GM23248 (cell line): ENCODE measurements at regions not wholly inside any gene's neighbourhood (a gene's known extent, or its start where the extent isn't known, plus 50 kb on each side); places are given as distances from the start of the nearest gene placed in this dataset.
"Not testable (repeated sequence)": the region's sequence is repeated elsewhere in the genome, so short reads cannot be mapped to it uniquely, and the experiment has no call there.

Experiments used
- DNase-seq: peaks from one replicate; pipeline ENCODE4 v3.0.0-alpha.2; 2015
- H2AFZ ChIP-seq: fragments of 200-600 bp; sonication (generic); 2 replicates; pipeline ENCODE4 v1.6.1; 2016; ENCODE audit warnings: antibody characterized with exemption
- H3F3A ChIP-seq: fragments of 200-600 bp; sonication (generic); 2 replicates; pipeline ENCODE4 v1.6.1; 2016; ENCODE audit warnings: mild to moderate bottlenecking, antibody characterized with exemption, mixed run types; ENCODE audit not compliant: insufficient read depth
- H3K27ac ChIP-seq: fragments of 200-600 bp; sonication (generic); 2 replicates; pipeline ENCODE4 v1.5.1; 2016; ENCODE audit warnings: mild to moderate bottlenecking
- H3K27me3 ChIP-seq: fragments of 200-600 bp; sonication (generic); replicated peaks from 2 replicates; pipeline ENCODE4 v1.6.1; 2016; ENCODE audit warnings: mild to moderate bottlenecking; ENCODE audit not compliant: insufficient read depth
- H3K36me3 ChIP-seq: fragments of 200-600 bp; sonication (generic); 2 replicates; pipeline ENCODE4 v1.6.1; 2016; ENCODE audit warnings: low read depth, mild to moderate bottlenecking
- H3K4me1 ChIP-seq: fragments of 200-600 bp; sonication (generic); 2 replicates; pipeline ENCODE4 v1.6.1; 2016; ENCODE audit warnings: mild to moderate bottlenecking; ENCODE audit not compliant: insufficient read depth
- H3K4me2 ChIP-seq: fragments of 200-600 bp; sonication (generic); one replicate; pipeline ENCODE4 v1.6.1; 2016; ENCODE audit warnings: mild to moderate bottlenecking; ENCODE audit not compliant: unreplicated experiment
- H3K4me3 ChIP-seq: fragments of 200-600 bp; sonication (generic); 2 replicates; pipeline ENCODE4 v1.5.1; 2016; ENCODE audit warnings: mild to moderate bottlenecking
- H3K79me2 ChIP-seq: fragments of 200-600 bp; sonication (generic); 2 replicates; pipeline ENCODE4 v1.6.1; 2016; ENCODE audit warnings: mild to moderate bottlenecking; ENCODE audit not compliant: insufficient read depth
- H3K9ac ChIP-seq: fragments of 200-600 bp; sonication (generic); 2 replicates; pipeline ENCODE4 v1.6.1; 2016; ENCODE audit warnings: mild to moderate bottlenecking
- H3K9me2 ChIP-seq: fragments of 200-600 bp; sonication (generic); 2 replicates; pipeline ENCODE4 v1.6.1; 2016; ENCODE audit warnings: mixed run types, mild to moderate bottlenecking, moderate library complexity; ENCODE audit not compliant: insufficient read depth
- H3K9me3 ChIP-seq: fragments of 200-600 bp; sonication (generic); one replicate; pipeline ENCODE4 v1.6.1; 2017; ENCODE audit warnings: low read depth
- H4K20me1 ChIP-seq: fragments of 200-600 bp; sonication (generic); 2 replicates; pipeline ENCODE4 v1.6.0; 2016; ENCODE audit not compliant: insufficient read depth
- EZH2 ChIP-seq: fragments of 200-600 bp; sonication (generic); IDR thresholded peaks from 2 replicates; pipeline ENCODE4 v1.6.1; 2018; ENCODE audit warnings: antibody characterized with exemption, mild to moderate bottlenecking; ENCODE audit not compliant: insufficient read depth, poor library complexity, severe bottlenecking
- EZH2phosphoT487 ChIP-seq: fragments of 200-600 bp; sonication (generic); IDR thresholded peaks from 2 replicates; pipeline ENCODE4 v1.6.1; 2018; ENCODE audit warnings: antibody characterized with exemption, moderate library complexity, mild to moderate bottlenecking, low read depth; ENCODE audit not compliant: insufficient read depth
- WGBS, 2 experiments: methylation state at CpG; one replicate each; pipeline ENCODE4 v1.1.6; 2015 to 2017; ENCODE audit warnings: low lambda C conversion rate in 2 of 2, low coverage in 1 of 2; ENCODE audit errors: missing lambda C conversion rate in 2 of 2; 5-methylcytosine and 5-hydroxymethylcytosine counted together
- in situ Hi-C: fragments of 300-500 bp; cut with MboI; formaldehyde crosslinking; loops from 2 replicates; pipeline ENCODE4 v1.15.0; 2020

- Histone ChIP-seq H4K20me1 (no peaks in the 10 kb centered on the region), H3K4me3 (no peak overlapping the region), H3F3A (no peaks in the 10 kb centered on the region), H3K79me2 (no peaks in the 10 kb centered on the region), H3K4me2 (no peak overlapping the region), H3K4me1 (peaks cover 11% of the 10 kb centered on the region), H2AFZ (no peak overlapping the region), H3K27ac (no peak overlapping the region), H3K9me2 (no peaks in the 10 kb centered on the region), H3K27me3 (no peaks in the 10 kb centered on the region), H3K9ac (no peak overlapping the region), H3K9me3 (no peaks in the 10 kb centered on the region), H3K36me3 (no peaks in the 10 kb centered on the region)
- TF ChIP-seq EZH2 = no peak
- TF ChIP-seq EZH2phosphoT487 = no peak
- 22 to 29% methylated on average over 1 of the region's 1 CpG for WGBS, 2 experiments
- DNase-seq = no peak
- in situ Hi-C loops = no loop called here
These were observed 200.0 kb downstream of the LARP7 start for GRCh38 chr4:112836895-112837294.

- H3K9me3 ChIP-seq, H3K79me2 ChIP-seq, H3K27ac ChIP-seq, H4K20me1 ChIP-seq, H3K36me3 ChIP-seq, H3K9me2 ChIP-seq, H3K9ac ChIP-seq, H3F3A ChIP-seq, H3K27me3 ChIP-seq, in situ Hi-C loops, DNase-seq, H3K4me2 ChIP-seq, H2AFZ ChIP-seq, H3K4me3 ChIP-seq: not testable (repeated sequence)
- H3K4me1 ChIP-seq = peaks cover 11% of the 10 kb centered on the region
- WGBS, 2 experiments = 75 to 89% methylated on average over 1 of the region's 1 CpG
These were observed 201.1 kb downstream of the LARP7 start for GRCh38 chr4:112838015-112838414.

DNA sequence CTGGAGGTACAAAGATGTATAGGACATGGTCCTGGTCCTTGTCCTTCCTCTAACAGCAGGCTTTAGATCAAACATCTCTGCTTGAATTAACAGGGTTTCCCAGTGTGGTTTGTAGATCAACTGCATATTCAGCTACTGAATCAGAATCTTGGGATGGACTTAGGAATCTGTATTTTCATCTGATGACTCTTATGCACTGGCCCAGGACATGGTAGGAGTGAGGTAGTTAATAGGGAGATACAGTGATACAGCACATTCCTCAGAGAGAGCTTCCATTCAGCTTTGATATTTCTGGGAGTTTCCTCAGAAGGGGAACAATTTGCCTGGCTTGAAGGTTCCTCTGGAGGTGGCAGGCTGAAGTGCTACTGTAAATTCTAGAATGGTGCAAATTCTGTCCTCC, 203.1 kb downstream of the LARP7 start:
- peaks cover 11% of the 10 kb centered on the region for H3K4me1 ChIP-seq
- peak overlapping the region; percentile 5 for H3K4me2 ChIP-seq
- TF ChIP-seq EZH2 (no peak), EZH2phosphoT487 (no peak)
- in situ Hi-C loops = no loop called here
- H2AFZ ChIP-seq = no peak overlapping the region
- H3K9me2 ChIP-seq = no peaks in the 10 kb centered on the region
- peak overlapping the region; percentile 47; the same call in 1 of the 2 replicates for H3K9ac ChIP-seq
- no peaks in the 10 kb centered on the region for H3K36me3 ChIP-seq
- H3K9me3 ChIP-seq = no peaks in the 10 kb centered on the region
- peak overlapping the region; percentile 70 for H3K27ac ChIP-seq
- no peaks in the 10 kb centered on the region for H3K27me3 ChIP-seq
- no peaks in the 10 kb centered on the region for H4K20me1 ChIP-seq
- DNase-seq = peak; percentile 79
- H3F3A ChIP-seq = no peaks in the 10 kb centered on the region
- H3K4me3 ChIP-seq = no peak overlapping the region
- no peaks in the 10 kb centered on the region for H3K79me2 ChIP-seq

GRCh38 chr4:112840619-112841018, 203.7 kb downstream of the LARP7 start:
- 95 to 97% methylated on average over 1 of the region's 1 CpG for WGBS, 2 experiments
- no peaks in the 10 kb centered on the region for H3K9me3 ChIP-seq

DNA sequence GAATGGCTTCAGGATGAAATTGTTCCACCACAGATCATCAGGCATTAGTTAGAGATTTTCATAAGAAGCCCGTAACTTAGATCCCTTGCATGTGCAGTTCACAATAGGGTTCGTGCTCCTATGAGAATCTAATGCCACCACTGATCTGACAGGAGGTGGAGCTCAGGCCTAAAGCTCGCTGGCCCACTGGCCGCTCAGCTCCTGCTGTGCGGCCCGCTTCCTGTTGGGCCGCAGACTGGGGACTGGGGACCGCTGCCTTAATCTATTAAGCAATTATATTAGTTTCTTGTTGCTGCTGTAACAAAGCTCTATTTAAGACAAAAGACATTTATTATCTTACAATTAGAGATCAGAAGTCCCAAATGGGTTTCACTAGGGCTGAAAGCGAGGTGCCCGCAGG, 205.6 kb downstream of the LARP7 start:
- DNase-seq = no peak
- H3F3A ChIP-seq = no peaks in the 10 kb centered on the region
- H3K27ac ChIP-seq = no peak overlapping the region
- TF ChIP-seq EZH2phosphoT487 (no peak), EZH2 (no peak)
- H3K9ac ChIP-seq = no peak overlapping the region
- no peaks in the 10 kb centered on the region for H3K79me2 ChIP-seq
- no peaks in the 10 kb centered on the region for H3K9me3 ChIP-seq
- 89 to 94% methylated on average over 10 of the region's 10 CpGs for WGBS, 2 experiments
- no peaks in the 10 kb centered on the region for H3K9me2 ChIP-seq
- no peak overlapping the region for H3K4me2 ChIP-seq
- H3K4me3 ChIP-seq = no peak overlapping the region
- H2AFZ ChIP-seq = no peak overlapping the region
- no peaks in the 10 kb centered on the region for H4K20me1 ChIP-seq
- H3K36me3 ChIP-seq = no peaks in the 10 kb centered on the region
- no peaks in the 10 kb centered on the region for H3K27me3 ChIP-seq
- peaks cover 11% of the 10 kb centered on the region for H3K4me1 ChIP-seq
- in situ Hi-C loops = no loop called here

More at GRCh38 chr4:112840619-112841018, 203.7 kb downstream of the LARP7 start:
- peak overlapping the region; percentile 47; the same call in 1 of the 2 replicates for H3K9ac ChIP-seq
- no peak overlapping the region for H2AFZ ChIP-seq
- in situ Hi-C loops = no loop called here
- H3K79me2 ChIP-seq = no peaks in the 10 kb centered on the region
- H3K36me3 ChIP-seq = no peaks in the 10 kb centered on the region
- H3K4me1 ChIP-seq = peaks cover 11% of the 10 kb centered on the region
- no peaks in the 10 kb centered on the region for H3K9me2 ChIP-seq
- H3K4me3 ChIP-seq = no peak overlapping the region
- H3K27ac ChIP-seq = peak overlapping the region; percentile 70
- no peak for TF ChIP-seq EZH2
- no peak for TF ChIP-seq EZH2phosphoT487
- DNase-seq = no peak
- H4K20me1 ChIP-seq = no peaks in the 10 kb centered on the region
- H3F3A ChIP-seq = no peaks in the 10 kb centered on the region
- H3K27me3 ChIP-seq = no peaks in the 10 kb centered on the region
- H3K4me2 ChIP-seq = no peak overlapping the region
